GM23338 (cell line): ENCODE measurements at regions not wholly inside any gene's neighbourhood (a gene's known extent, or its start where the extent isn't known, plus 50 kb on each side); places are given as distances from the start of the nearest gene placed in this dataset.

Experiments
- ATAC-seq: fragments of 200-7000 bp; cut with Tn5 transposase; 3 replicates; pipeline ENCODE4 v1.9.1; 2020
- DNase-seq: peaks from one replicate; pipeline ENCODE4 v3.0.0-alpha.2; 2015; ENCODE audit warnings: low spot score
- H2AFZ ChIP-seq: fragments of 200-600 bp; sonication (generic); 2 replicates; pipeline ENCODE4 v1.8.0; 2016; ENCODE audit warnings: antibody characterized with exemption, mild to moderate bottlenecking, moderate library complexity
- H3F3A ChIP-seq: fragments of 200-600 bp; sonication (generic); replicated peaks from 2 replicates; pipeline ENCODE4 v1.8.0; 2017; ENCODE audit warnings: antibody characterized with exemption, mixed run types, low read depth
- H3K27ac ChIP-seq: fragments of 200-600 bp; sonication (generic); 2 replicates; pipeline ENCODE4 v1.6.1; 2016; ENCODE audit warnings: low read depth
- H3K27me3 ChIP-seq: fragments of 200-600 bp; sonication (generic); 2 replicates; pipeline ENCODE4 v1.8.0; 2016; ENCODE audit warnings: mild to moderate bottlenecking, mixed run types, moderate library complexity; ENCODE audit not compliant: insufficient read depth
- H3K36me3 ChIP-seq: fragments of 200-600 bp; sonication (generic); 2 replicates; pipeline ENCODE4 v1.8.0; 2016; ENCODE audit warnings: mild to moderate bottlenecking; ENCODE audit not compliant: insufficient read depth
- H3K4me1 ChIP-seq: fragments of 200-600 bp; sonication (generic); 2 replicates; pipeline ENCODE4 v1.8.0; 2016; ENCODE audit warnings: mild to moderate bottlenecking, moderate library complexity; ENCODE audit not compliant: insufficient read depth
- H3K4me2 ChIP-seq: fragments of 200-600 bp; sonication (generic); 2 replicates; pipeline ENCODE4 v1.7.1; 2017; ENCODE audit warnings: mixed run types
- H3K4me3 ChIP-seq: fragments of 200-600 bp; sonication (generic); 2 replicates; pipeline ENCODE4 v1.6.1; 2016; ENCODE audit warnings: mixed run types
- H3K79me2 ChIP-seq: fragments of 200-600 bp; sonication (generic); replicated peaks from 2 replicates; pipeline ENCODE4 v1.8.0; 2017; ENCODE audit warnings: mild to moderate bottlenecking; ENCODE audit not compliant: insufficient read depth
- H3K9me2 ChIP-seq: fragments of 200-600 bp; sonication (generic); 2 replicates; pipeline ENCODE4 v1.8.0; 2017; ENCODE audit not compliant: insufficient read depth
- H4K20me1 ChIP-seq: fragments of 200-600 bp; sonication (generic); replicated peaks from 2 replicates; pipeline ENCODE4 v1.8.0; 2017; ENCODE audit warnings: mild to moderate bottlenecking; ENCODE audit not compliant: insufficient read depth
- H3K27ac Mint-ChIP-seq: 2 replicates; pipeline ENCODE4 v1.8.0; 2020; ENCODE audit warnings: inconsistent platforms, mild to moderate bottlenecking, moderate library complexity, mixed read lengths
- H3K27me3 Mint-ChIP-seq: 3 replicates; pipeline ENCODE4 v1.8.0; 2022; ENCODE audit warnings: low read depth, mild to moderate bottlenecking, moderate library complexity, mixed read lengths, inconsistent platforms; ENCODE audit not compliant: insufficient read depth, poor library complexity
- H3K36me3 Mint-ChIP-seq: 3 replicates; pipeline ENCODE4 v1.8.0; 2021; ENCODE audit warnings: low read depth, mild to moderate bottlenecking, inconsistent platforms, moderate library complexity, mixed read lengths
- H3K4me1 Mint-ChIP-seq: 3 replicates; pipeline ENCODE4 v1.8.0; 2020; ENCODE audit warnings: mild to moderate bottlenecking, inconsistent platforms, mixed read lengths
- H3K4me3 Mint-ChIP-seq: 3 replicates; pipeline ENCODE4 v1.8.0; 2021; ENCODE audit warnings: moderate library complexity, mild to moderate bottlenecking, inconsistent platforms, mixed read lengths
- H3K9me3 Mint-ChIP-seq: 3 replicates; pipeline ENCODE4 v1.8.0; 2020; ENCODE audit warnings: moderate library complexity, mild to moderate bottlenecking, inconsistent platforms, mixed read lengths
- CREB1 ChIP-seq: fragments of 250-450 bp; sonication (Bioruptor Pico); IDR thresholded peaks from 2 replicates; pipeline ENCODE4 v1.5.0; 2020; ENCODE audit warnings: low read depth, mild to moderate bottlenecking, moderate library complexity
- EZH2 ChIP-seq: fragments of 200-600 bp; sonication (generic); IDR thresholded peaks from one replicate; pipeline ENCODE4 v1.8.0; 2017; ENCODE audit warnings: antibody characterized with exemption, mild to moderate bottlenecking, low read depth; ENCODE audit not compliant: unreplicated experiment
- EZH2phosphoT487 ChIP-seq: fragments of 200-600 bp; sonication (generic); IDR thresholded peaks from one replicate; pipeline ENCODE4 v1.8.1; 2018; ENCODE audit warnings: antibody characterized with exemption; ENCODE audit not compliant: unreplicated experiment
- JUNB ChIP-seq: IDR thresholded peaks from one replicate; pipeline ENCODE4 v1.6.1; 2016; ENCODE audit warnings: antibody characterized with exemption; ENCODE audit not compliant: unreplicated experiment
- NANOG ChIP-seq: IDR thresholded peaks from 2 replicates; pipeline ENCODE4 v1.6.1; 2016; ENCODE audit warnings: antibody characterized with exemption, borderline replicate concordance
- POLR2AphosphoS5 ChIP-seq: IDR thresholded peaks from 2 replicates; pipeline ENCODE4 v1.6.1; 2016; ENCODE audit warnings: antibody characterized with exemption, low read depth
- STAT1 ChIP-seq: IDR thresholded peaks from one replicate; pipeline ENCODE4 v1.6.1; 2016; ENCODE audit warnings: antibody characterized with exemption; ENCODE audit not compliant: unreplicated experiment
- ZNF114 ChIP-seq: fragments of 250-450 bp; sonication (Bioruptor Pico); IDR thresholded peaks from 2 replicates; pipeline ENCODE4 v1.5.0; 2020; ENCODE audit warnings: mild to moderate bottlenecking, moderate library complexity
- ZNF331 ChIP-seq: fragments of 250-450 bp; sonication (Bioruptor Pico); IDR thresholded peaks from 2 replicates; pipeline ENCODE4 v1.5.0; 2020; ENCODE audit warnings: low read depth, mild to moderate bottlenecking, moderate library complexity
- TF ChIP-seq, protein P1 (sequence below): fragments of 250-450 bp; sonication (Bioruptor Pico); IDR thresholded peaks from 2 replicates; pipeline ENCODE4 v1.5.0; 2020; ENCODE audit warnings: mild to moderate bottlenecking, moderate library complexity
- TF ChIP-seq, protein P2 (sequence below), 2 experiments: fragments of 200-600 bp in 1 of 2; sonication (generic) in 1 of 2; conservative IDR thresholded peaks; 2 replicates each; pipeline versions ENCODE4 v1.5.1 to v1.6.1; 2016 to 2017; ENCODE audit warnings: antibody characterized with exemption in 2 of 2, low read depth in 2 of 2, mild to moderate bottlenecking in 2 of 2, moderate library complexity in 1 of 2
- TF ChIP-seq, protein P3 (sequence below): IDR thresholded peaks from 2 replicates; pipeline ENCODE4 v1.6.1; 2016; ENCODE audit warnings: antibody characterized with exemption
- TF ChIP-seq, protein P4 (sequence below): IDR thresholded peaks from one replicate; pipeline ENCODE4 v1.6.1; 2018; ENCODE audit warnings: antibody characterized with exemption; ENCODE audit not compliant: unreplicated experiment

DNA sequence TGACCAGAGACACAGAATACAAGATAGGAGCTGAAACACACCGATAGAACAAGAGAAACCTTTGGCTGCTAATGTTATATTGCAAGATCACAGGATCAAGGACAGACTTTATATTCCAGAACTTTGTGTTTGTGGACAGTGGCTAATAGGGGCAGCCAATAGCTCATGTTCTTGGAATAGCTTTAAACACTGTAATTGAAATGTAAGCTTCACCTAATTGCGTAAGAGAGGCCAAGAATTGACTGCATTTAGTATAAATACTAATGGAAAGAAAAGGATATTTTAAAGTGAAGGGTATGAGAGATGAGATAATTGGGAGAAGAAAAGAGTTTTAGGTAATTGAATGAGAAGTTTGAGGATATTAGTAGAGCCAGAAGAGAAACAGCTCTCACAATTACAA, 758.8 kb downstream of the CDH11 start:
- no peak overlapping the region for H3K4me2 ChIP-seq
- Mint-ChIP-seq H3K9me3 (no peaks in the 10 kb centered on the region), H3K27ac (no peak overlapping the region), H3K4me1 (no peaks in the 10 kb centered on the region), H3K4me3 (no peak overlapping the region), H3K27me3 (no peaks in the 10 kb centered on the region), H3K36me3 (no peaks in the 10 kb centered on the region)
- peaks cover 2% of the 10 kb centered on the region; the same call in 1 of the 2 replicates for H3K9me2 ChIP-seq
- H2AFZ ChIP-seq = peak overlapping the region; percentile 8; the same call in 1 of the 2 replicates
- H4K20me1 ChIP-seq = no peaks in the 10 kb centered on the region
- no peaks in the 10 kb centered on the region for H3K79me2 ChIP-seq
- H3K27ac ChIP-seq = no peak overlapping the region
- H3F3A ChIP-seq = no peaks in the 10 kb centered on the region
- DNase-seq = no peak
- H3K36me3 ChIP-seq = no peaks in the 10 kb centered on the region
- ATAC-seq = no peak
- no peaks in the 10 kb centered on the region for H3K27me3 ChIP-seq
- no peaks in the 10 kb centered on the region for H3K4me1 ChIP-seq
- H3K4me3 ChIP-seq = no peak overlapping the region
- TF ChIP-seq EZH2 (no peak), NANOG (no peak), POLR2AphosphoS5 (no peak), ZNF331 (CRISPR knock-in tag) (no peak), JUNB (no peak), CREB1 (CRISPR knock-in tag) (no peak), STAT1 (no peak), ZNF114 (CRISPR knock-in tag) (no peak), EZH2phosphoT487 (no peak)
- TF ChIP-seq, protein P1, sequence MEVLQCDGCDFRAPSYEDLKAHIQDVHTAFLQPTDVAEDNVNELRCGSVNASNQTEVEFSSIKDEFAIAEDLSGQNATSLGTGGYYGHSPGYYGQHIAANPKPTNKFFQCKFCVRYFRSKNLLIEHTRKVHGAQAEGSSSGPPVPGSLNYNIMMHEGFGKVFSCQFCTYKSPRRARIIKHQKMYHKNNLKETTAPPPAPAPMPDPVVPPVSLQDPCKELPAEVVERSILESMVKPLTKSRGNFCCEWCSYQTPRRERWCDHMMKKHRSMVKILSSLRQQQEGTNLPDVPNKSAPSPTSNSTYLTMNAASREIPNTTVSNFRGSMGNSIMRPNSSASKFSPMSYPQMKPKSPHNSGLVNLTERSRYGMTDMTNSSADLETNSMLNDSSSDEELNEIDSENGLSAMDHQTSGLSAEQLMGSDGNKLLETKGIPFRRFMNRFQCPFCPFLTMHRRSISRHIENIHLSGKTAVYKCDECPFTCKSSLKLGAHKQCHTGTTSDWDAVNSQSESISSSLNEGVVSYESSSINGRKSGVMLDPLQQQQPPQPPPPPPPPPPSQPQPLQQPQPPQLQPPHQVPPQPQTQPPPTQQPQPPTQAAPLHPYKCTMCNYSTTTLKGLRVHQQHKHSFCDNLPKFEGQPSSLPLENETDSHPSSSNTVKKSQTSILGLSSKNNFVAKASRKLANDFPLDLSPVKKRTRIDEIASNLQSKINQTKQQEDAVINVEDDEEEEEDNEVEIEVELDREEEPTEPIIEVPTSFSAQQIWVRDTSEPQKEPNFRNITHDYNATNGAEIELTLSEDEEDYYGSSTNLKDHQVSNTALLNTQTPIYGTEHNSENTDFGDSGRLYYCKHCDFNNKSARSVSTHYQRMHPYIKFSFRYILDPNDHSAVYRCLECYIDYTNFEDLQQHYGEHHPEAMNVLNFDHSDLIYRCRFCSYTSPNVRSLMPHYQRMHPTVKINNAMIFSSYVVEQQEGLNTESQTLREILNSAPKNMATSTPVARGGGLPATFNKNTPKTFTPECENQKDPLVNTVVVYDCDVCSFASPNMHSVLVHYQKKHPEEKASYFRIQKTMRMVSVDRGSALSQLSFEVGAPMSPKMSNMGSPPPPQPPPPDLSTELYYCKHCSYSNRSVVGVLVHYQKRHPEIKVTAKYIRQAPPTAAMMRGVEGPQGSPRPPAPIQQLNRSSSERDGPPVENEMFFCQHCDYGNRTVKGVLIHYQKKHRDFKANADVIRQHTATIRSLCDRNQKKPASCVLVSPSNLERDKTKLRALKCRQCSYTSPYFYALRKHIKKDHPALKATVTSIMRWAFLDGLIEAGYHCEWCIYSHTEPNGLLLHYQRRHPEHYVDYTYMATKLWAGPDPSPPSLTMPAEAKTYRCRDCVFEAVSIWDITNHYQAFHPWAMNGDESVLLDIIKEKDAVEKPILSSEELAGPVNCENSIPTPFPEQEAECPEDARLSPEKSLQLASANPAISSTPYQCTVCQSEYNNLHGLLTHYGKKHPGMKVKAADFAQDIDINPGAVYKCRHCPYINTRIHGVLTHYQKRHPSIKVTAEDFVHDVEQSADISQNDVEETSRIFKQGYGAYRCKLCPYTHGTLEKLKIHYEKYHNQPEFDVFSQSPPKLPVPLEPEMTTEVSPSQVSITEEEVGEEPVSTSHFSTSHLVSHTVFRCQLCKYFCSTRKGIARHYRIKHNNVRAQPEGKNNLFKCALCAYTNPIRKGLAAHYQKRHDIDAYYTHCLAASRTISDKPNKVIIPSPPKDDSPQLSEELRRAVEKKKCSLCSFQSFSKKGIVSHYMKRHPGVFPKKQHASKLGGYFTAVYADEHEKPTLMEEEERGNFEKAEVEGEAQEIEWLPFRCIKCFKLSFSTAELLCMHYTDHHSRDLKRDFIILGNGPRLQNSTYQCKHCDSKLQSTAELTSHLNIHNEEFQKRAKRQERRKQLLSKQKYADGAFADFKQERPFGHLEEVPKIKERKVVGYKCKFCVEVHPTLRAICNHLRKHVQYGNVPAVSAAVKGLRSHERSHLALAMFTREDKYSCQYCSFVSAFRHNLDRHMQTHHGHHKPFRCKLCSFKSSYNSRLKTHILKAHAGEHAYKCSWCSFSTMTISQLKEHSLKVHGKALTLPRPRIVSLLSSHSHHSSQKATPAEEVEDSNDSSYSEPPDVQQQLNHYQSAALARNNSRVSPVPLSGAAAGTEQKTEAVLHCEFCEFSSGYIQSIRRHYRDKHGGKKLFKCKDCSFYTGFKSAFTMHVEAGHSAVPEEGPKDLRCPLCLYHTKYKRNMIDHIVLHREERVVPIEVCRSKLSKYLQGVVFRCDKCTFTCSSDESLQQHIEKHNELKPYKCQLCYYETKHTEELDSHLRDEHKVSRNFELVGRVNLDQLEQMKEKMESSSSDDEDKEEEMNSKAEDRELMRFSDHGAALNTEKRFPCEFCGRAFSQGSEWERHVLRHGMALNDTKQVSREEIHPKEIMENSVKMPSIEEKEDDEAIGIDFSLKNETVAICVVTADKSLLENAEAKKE (CRISPR knock-in tag) = no peak
- TF ChIP-seq, protein P2, sequence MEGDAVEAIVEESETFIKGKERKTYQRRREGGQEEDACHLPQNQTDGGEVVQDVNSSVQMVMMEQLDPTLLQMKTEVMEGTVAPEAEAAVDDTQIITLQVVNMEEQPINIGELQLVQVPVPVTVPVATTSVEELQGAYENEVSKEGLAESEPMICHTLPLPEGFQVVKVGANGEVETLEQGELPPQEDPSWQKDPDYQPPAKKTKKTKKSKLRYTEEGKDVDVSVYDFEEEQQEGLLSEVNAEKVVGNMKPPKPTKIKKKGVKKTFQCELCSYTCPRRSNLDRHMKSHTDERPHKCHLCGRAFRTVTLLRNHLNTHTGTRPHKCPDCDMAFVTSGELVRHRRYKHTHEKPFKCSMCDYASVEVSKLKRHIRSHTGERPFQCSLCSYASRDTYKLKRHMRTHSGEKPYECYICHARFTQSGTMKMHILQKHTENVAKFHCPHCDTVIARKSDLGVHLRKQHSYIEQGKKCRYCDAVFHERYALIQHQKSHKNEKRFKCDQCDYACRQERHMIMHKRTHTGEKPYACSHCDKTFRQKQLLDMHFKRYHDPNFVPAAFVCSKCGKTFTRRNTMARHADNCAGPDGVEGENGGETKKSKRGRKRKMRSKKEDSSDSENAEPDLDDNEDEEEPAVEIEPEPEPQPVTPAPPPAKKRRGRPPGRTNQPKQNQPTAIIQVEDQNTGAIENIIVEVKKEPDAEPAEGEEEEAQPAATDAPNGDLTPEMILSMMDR (conservative IDR thresholded peaks at IDR 0.05; ENCODE audit: low read depth in 2 of 2) = no peak
- TF ChIP-seq, protein P3, sequence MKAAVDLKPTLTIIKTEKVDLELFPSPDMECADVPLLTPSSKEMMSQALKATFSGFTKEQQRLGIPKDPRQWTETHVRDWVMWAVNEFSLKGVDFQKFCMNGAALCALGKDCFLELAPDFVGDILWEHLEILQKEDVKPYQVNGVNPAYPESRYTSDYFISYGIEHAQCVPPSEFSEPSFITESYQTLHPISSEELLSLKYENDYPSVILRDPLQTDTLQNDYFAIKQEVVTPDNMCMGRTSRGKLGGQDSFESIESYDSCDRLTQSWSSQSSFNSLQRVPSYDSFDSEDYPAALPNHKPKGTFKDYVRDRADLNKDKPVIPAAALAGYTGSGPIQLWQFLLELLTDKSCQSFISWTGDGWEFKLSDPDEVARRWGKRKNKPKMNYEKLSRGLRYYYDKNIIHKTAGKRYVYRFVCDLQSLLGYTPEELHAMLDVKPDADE = no peak
- TF ChIP-seq, protein P4, sequence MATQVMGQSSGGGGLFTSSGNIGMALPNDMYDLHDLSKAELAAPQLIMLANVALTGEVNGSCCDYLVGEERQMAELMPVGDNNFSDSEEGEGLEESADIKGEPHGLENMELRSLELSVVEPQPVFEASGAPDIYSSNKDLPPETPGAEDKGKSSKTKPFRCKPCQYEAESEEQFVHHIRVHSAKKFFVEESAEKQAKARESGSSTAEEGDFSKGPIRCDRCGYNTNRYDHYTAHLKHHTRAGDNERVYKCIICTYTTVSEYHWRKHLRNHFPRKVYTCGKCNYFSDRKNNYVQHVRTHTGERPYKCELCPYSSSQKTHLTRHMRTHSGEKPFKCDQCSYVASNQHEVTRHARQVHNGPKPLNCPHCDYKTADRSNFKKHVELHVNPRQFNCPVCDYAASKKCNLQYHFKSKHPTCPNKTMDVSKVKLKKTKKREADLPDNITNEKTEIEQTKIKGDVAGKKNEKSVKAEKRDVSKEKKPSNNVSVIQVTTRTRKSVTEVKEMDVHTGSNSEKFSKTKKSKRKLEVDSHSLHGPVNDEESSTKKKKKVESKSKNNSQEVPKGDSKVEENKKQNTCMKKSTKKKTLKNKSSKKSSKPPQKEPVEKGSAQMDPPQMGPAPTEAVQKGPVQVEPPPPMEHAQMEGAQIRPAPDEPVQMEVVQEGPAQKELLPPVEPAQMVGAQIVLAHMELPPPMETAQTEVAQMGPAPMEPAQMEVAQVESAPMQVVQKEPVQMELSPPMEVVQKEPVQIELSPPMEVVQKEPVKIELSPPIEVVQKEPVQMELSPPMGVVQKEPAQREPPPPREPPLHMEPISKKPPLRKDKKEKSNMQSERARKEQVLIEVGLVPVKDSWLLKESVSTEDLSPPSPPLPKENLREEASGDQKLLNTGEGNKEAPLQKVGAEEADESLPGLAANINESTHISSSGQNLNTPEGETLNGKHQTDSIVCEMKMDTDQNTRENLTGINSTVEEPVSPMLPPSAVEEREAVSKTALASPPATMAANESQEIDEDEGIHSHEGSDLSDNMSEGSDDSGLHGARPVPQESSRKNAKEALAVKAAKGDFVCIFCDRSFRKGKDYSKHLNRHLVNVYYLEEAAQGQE = no peak
